Type B pancreatic cell (in vitro differentiated cells): ENCODE measurements at regions not wholly inside any gene's neighbourhood (a gene's known extent, or its start where the extent isn't known, plus 50 kb on each side); places are given as distances from the start of the nearest gene placed in this dataset.

Experiments used
- DNase-seq: peaks from one replicate; pipeline ENCODE4 v3.0.0; 2021; ENCODE audit warnings: mixed read lengths; ENCODE audit not compliant: unreplicated experiment; ENCODE audit errors: extremely low spot score
- H3K27ac Mint-ChIP-seq: 2 replicates; pipeline ENCODE4 v1.8.0; 2021; ENCODE audit warnings: mild to moderate bottlenecking, mixed read lengths
- H3K27me3 Mint-ChIP-seq: 2 replicates; pipeline ENCODE4 v1.8.0; 2021; ENCODE audit warnings: mixed read lengths
- H3K36me3 Mint-ChIP-seq: 2 replicates; pipeline ENCODE4 v1.8.0; 2021; ENCODE audit warnings: mixed read lengths
- H3K4me1 Mint-ChIP-seq: one replicate; pipeline ENCODE4 v1.8.0; 2021; ENCODE audit warnings: mixed read lengths; ENCODE audit not compliant: unreplicated experiment
- H3K4me3 Mint-ChIP-seq: 2 replicates; pipeline ENCODE4 v1.8.0; 2021; ENCODE audit warnings: mild to moderate bottlenecking, mixed read lengths
- H3K9me3 Mint-ChIP-seq: 2 replicates; pipeline ENCODE4 v1.8.0; 2021; ENCODE audit warnings: mixed read lengths
- CTCF ChIP-seq: fragments of 200-600 bp; sonication (generic); conservative IDR thresholded peaks from 2 replicates; pipeline ENCODE4 v1.5.0; 2021; ENCODE audit warnings: antibody characterized with exemption, mild to moderate bottlenecking

DNA sequence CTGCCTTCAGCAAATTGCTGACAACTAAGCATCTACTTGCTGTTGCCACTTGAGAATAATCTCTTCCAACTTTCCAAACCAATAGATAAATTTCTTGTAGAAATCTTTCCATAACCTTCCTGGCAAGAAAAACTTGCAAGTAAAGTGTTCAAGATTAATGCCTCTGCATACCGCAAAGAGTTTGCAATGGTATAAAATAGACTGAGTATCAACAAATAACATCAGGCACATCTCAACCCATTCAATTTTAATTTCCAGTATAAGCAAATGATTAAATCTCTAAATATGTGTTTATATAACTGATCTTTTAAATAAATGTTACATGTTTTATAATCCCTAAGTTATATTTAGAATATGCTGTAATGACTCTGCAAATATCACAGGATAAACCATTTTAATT is 275.2 kb upstream of the AGA start:
- DNase-seq, result no peak
- no peaks in the 10 kb centered on the region for H3K27me3 Mint-ChIP-seq
- H3K27ac Mint-ChIP-seq, result no peak overlapping the region
- no peaks in the 10 kb centered on the region for H3K36me3 Mint-ChIP-seq
- no peaks in the 10 kb centered on the region for H3K4me1 Mint-ChIP-seq
- no peak for TF ChIP-seq CTCF
- H3K4me3 Mint-ChIP-seq, result no peak overlapping the region
- no peaks in the 10 kb centered on the region for H3K9me3 Mint-ChIP-seq

- Mint-ChIP-seq H3K4me3 (no peak overlapping the region), H3K4me1 (no peaks in the 10 kb centered on the region), H3K36me3 (no peaks in the 10 kb centered on the region), H3K9me3 (no peaks in the 10 kb centered on the region), H3K27me3 (no peaks in the 10 kb centered on the region), H3K27ac (no peak overlapping the region)
- TF ChIP-seq CTCF, result no peak
- DNase-seq, result no peak
Observed at GRCh38 chr4:177718514-177718913, 276.3 kb upstream of the AGA start.

- Mint-ChIP-seq H3K27me3 (no peaks in the 10 kb centered on the region), H3K27ac (no peak overlapping the region), H3K9me3 (peaks cover 3% of the 10 kb centered on the region), H3K4me1 (no peaks in the 10 kb centered on the region), H3K4me3 (no peak overlapping the region), H3K36me3 (no peaks in the 10 kb centered on the region)
- DNase-seq, result no peak
- TF ChIP-seq CTCF, result no peak
Observed at GRCh38 chr4:177726111-177726510, 283.9 kb upstream of the AGA start.

- Mint-ChIP-seq H3K9me3 (peaks cover 4% of the 10 kb centered on the region), H3K27ac (no peak overlapping the region)
Observed at GRCh38 chr4:177728361-177729152, 286.3 kb upstream of the AGA start.

DNA sequence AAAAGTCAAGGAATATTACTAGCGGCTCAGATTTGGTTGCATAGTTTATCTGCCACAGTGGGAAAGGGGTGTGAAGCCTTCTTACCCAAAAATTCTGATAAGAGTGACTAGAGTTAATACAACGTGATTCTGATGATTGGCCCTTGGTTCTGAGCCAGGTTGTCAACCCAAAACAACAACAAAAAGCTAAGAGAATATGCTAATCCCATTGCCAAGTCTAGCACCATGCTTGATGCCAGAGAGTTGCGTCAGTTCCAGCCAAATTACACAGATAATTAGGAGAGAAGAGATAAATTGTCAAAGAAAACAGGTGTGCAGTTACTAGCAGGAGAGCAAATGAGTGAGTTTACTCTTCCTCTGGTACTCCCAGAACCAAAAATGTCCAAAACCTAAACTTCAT is 287.4 kb upstream of the AGA start:
- no peak overlapping the region for H3K27ac Mint-ChIP-seq
- H3K27me3 Mint-ChIP-seq, result no peaks in the 10 kb centered on the region
- H3K36me3 Mint-ChIP-seq, result no peaks in the 10 kb centered on the region
- H3K9me3 Mint-ChIP-seq, result peaks cover 4% of the 10 kb centered on the region
- no peak overlapping the region for H3K4me3 Mint-ChIP-seq
- DNase-seq, result no peak
- H3K4me1 Mint-ChIP-seq, result no peaks in the 10 kb centered on the region
- TF ChIP-seq CTCF, result no peak

More at GRCh38 chr4:177728361-177729152, 286.3 kb upstream of the AGA start:
- Mint-ChIP-seq H3K4me1 (no peaks in the 10 kb centered on the region), H3K36me3 (no peaks in the 10 kb centered on the region), H3K4me3 (no peak overlapping the region), H3K27me3 (no peaks in the 10 kb centered on the region)
- no peak for DNase-seq
- TF ChIP-seq CTCF, result no peak
